Lung (tissue), 11 donors: ENCODE measurements at regions not wholly inside any gene's neighbourhood (a gene's known extent, or its start where the extent isn't known, plus 50 kb on each side); places are given as distances from the start of the nearest gene placed in this dataset.

Source experiments
- ATAC-seq: fragments of 200-7000 bp; cut with Tn5 transposase; one replicate; pipeline ENCODE4 v1.9.1; 2020; ENCODE audit warnings: moderate number of reproducible peaks; ENCODE audit not compliant: insufficient read depth, low FRiP score
- DNase-seq, 3 donors: peaks; one replicate each; pipeline ENCODE4 v3.0.0-alpha.2; 2013 to 2017
- H3K27ac ChIP-seq, 2 donors: one replicate each; pipeline ENCODE4 v1.5.1; 2013; ENCODE audit warnings: mild to moderate bottlenecking in 2 of 2, moderate library complexity in 2 of 2, control low read depth in 1 of 2, inconsistent platforms in 1 of 2, low read depth in 1 of 2, low read length in 1 of 2
- H3K27me3 ChIP-seq, 3 donors: one replicate each; pipeline ENCODE4 v1.5.1; 2013; ENCODE audit warnings: low read length in 2 of 3; ENCODE audit not compliant: control insufficient read depth in 3 of 3, insufficient read depth in 3 of 3
- H3K36me3 ChIP-seq, 4 donors: one replicate each; pipeline ENCODE4 v1.5.1; 2013; ENCODE audit warnings: low read length in 4 of 4, mild to moderate bottlenecking in 1 of 4, moderate library complexity in 1 of 4; ENCODE audit not compliant: control insufficient read depth in 4 of 4, insufficient read depth in 4 of 4
- H3K4me1 ChIP-seq, 5 donors: one replicate each; pipeline ENCODE4 v1.5.1; 2013; ENCODE audit warnings: low read length in 5 of 5, mild to moderate bottlenecking in 2 of 5, moderate library complexity in 1 of 5; ENCODE audit not compliant: control insufficient read depth in 5 of 5, insufficient read depth in 5 of 5
- H3K4me3 ChIP-seq: one replicate; pipeline ENCODE4 v1.5.1; 2013; ENCODE audit warnings: mild to moderate bottlenecking, control low read depth, moderate library complexity
- H3K9ac ChIP-seq, 2 donors: one replicate each; pipeline ENCODE4 v1.5.1; 2013; ENCODE audit warnings: low read length in 2 of 2, control low read depth in 1 of 2; ENCODE audit not compliant: insufficient read depth in 1 of 2
- H3K9me3 ChIP-seq, 4 donors: one replicate each; pipeline ENCODE4 v1.5.1; 2013; ENCODE audit warnings: low read length in 3 of 4, mild to moderate bottlenecking in 1 of 4, moderate library complexity in 1 of 4; ENCODE audit not compliant: control insufficient read depth in 4 of 4, insufficient read depth in 3 of 4
- WGBS, 2 donors: extraction: QIAGEN DNeasy Blood & Tissue Kit; methylation state at CpG; one replicate each; pipeline ENCODE4 v1.1.7; 2013; 5-methylcytosine and 5-hydroxymethylcytosine counted together
- TF ChIP-seq, protein P1 (sequence below): IDR thresholded peaks from 2 replicates; pipeline ENCODE4 v1.5.1; 2012; ENCODE audit warnings: mild to moderate bottlenecking; ENCODE audit errors: control extremely low read depth, extremely low read depth
- donor health status: control.
- donor health status: control.
- donor health status: Bipolar disorder and iron deficiency.
- donor health status: healthy.
- donor health status: DM: yes; HTN: yes; CAD: no.

DNA sequence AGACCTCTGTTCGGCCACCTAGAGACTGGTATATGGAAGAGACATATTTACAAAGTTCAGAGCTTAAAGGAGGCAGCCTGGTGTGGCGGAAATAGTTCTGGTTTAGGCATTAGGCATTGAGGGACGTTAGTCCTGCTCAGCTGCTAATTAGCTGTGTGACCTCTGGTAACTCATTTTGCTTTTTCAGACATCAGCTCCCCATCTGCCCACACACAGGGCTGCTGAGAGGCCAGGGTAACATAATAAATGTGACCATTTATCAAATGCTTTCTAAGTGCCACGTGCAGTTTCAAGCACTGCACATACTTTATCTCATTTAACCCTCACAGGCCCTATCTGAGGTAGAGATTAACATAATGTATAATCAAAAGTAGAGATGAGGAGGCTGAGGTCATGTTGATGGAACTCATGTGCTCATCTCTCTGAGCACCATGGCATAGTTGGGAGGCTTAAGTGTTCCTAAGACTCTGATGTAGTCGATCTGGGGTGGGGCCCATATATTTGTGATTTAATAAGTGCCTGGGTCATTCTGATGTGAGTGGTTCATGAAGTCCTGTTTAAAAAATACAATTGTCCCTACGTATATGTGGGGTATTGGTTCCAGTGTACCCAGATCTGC is 267.2 kb upstream of the PLXNA2 start:
- ATAC-seq (no peak), DNase-seq (no peak)
- no peak overlapping the region for H3K4me3 ChIP-seq
- H3K36me3 ChIP-seq: no peaks in the 10 kb centered on the region
- H3K4me1 ChIP-seq: no peaks in the 10 kb centered on the region
- WGBS, 2 donors: 58 to 68% methylated on average over 6 of the region's 6 CpGs
- no peaks in the 10 kb centered on the region for H3K9me3 ChIP-seq
- TF ChIP-seq, protein P1, sequence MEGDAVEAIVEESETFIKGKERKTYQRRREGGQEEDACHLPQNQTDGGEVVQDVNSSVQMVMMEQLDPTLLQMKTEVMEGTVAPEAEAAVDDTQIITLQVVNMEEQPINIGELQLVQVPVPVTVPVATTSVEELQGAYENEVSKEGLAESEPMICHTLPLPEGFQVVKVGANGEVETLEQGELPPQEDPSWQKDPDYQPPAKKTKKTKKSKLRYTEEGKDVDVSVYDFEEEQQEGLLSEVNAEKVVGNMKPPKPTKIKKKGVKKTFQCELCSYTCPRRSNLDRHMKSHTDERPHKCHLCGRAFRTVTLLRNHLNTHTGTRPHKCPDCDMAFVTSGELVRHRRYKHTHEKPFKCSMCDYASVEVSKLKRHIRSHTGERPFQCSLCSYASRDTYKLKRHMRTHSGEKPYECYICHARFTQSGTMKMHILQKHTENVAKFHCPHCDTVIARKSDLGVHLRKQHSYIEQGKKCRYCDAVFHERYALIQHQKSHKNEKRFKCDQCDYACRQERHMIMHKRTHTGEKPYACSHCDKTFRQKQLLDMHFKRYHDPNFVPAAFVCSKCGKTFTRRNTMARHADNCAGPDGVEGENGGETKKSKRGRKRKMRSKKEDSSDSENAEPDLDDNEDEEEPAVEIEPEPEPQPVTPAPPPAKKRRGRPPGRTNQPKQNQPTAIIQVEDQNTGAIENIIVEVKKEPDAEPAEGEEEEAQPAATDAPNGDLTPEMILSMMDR: no peak
- H3K27me3 ChIP-seq: no peaks in the 10 kb centered on the region
- no peak overlapping the region for H3K27ac ChIP-seq
- H3K9ac ChIP-seq: no peak overlapping the region

DNA sequence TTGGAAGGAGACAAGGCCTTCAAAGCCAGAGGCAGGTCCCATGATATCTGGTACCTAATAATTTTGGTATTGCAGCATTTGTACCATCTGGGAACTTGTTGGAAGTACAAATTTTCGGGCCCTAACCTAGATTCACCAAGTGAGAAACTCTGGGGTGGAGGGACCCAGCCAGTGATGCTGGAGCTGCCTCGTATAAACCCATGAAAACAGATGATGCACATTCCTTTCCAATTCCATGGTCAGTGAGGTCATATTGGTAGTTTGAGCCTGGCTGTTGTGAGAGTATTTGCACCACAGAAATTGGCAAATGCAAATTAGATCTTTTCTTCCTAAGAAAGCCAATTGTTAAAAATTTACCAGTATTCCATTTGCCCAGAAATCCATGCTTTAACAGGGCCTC is 269.6 kb upstream of the PLXNA2 start:
- H3K27me3 ChIP-seq: no peaks in the 10 kb centered on the region
- H3K9me3 ChIP-seq: peaks cover 0 to 2% (median 0%) of the 10 kb centered on the region in 4 donors
- ATAC-seq: no peak
- H3K36me3 ChIP-seq: no peaks in the 10 kb centered on the region
- H3K4me3 ChIP-seq: no peak overlapping the region
- DNase-seq: no peak
- no peaks in the 10 kb centered on the region for H3K4me1 ChIP-seq
- WGBS, 2 donors: 75 to 81% methylated on average over 2 of the region's 2 CpGs
- TF ChIP-seq, protein P1: no peak
- no peak overlapping the region for H3K9ac ChIP-seq
- no peak overlapping the region for H3K27ac ChIP-seq

- Histone ChIP-seq H3K27me3 (no peaks in the 10 kb centered on the region), H3K9me3 (peaks cover 0 to 2% (median 0%) of the 10 kb centered on the region in 4 donors), H3K27ac (no peak overlapping the region), H3K4me1 (no peaks in the 10 kb centered on the region), H3K36me3 (no peaks in the 10 kb centered on the region), H3K9ac (no peak overlapping the region), H3K4me3 (no peak overlapping the region)
- TF ChIP-seq, protein P1: no peak
- ATAC-seq: no peak
- no peak for DNase-seq
- WGBS, 2 donors: 89 to 93% methylated on average over 3 of the region's 3 CpGs
Measured at GRCh38 chr1:208515129-208515528, 270.9 kb upstream of the PLXNA2 start.

- H3K4me1 ChIP-seq: no peaks in the 10 kb centered on the region
- no peak overlapping the region for H3K9ac ChIP-seq
- no peak overlapping the region for H3K4me3 ChIP-seq
- peaks cover 0 to 2% (median 0%) of the 10 kb centered on the region in 4 donors for H3K9me3 ChIP-seq
- no peak overlapping the region for H3K27ac ChIP-seq
- no peak for DNase-seq
- WGBS, 2 donors: 78 to 84% methylated on average over 5 of the region's 5 CpGs
- ATAC-seq: no peak
- TF ChIP-seq, protein P1: no peak
- no peaks in the 10 kb centered on the region for H3K36me3 ChIP-seq
- H3K27me3 ChIP-seq: no peaks in the 10 kb centered on the region
Measured at GRCh38 chr1:208516780-208517179, 272.6 kb upstream of the PLXNA2 start.
